ENCODE measurements at regions not wholly inside any gene's neighbourhood (a gene's known extent, or its start where the extent isn't known, plus 50 kb on each side); places are given as distances from the start of the nearest gene placed in this dataset.
"Not testable (repeated sequence)": the region's sequence is repeated elsewhere in the genome, so short reads cannot be mapped to it uniquely, and the experiment has no call there.

GRCh38 chr3:72519946-72520604 lies 328.2 kb downstream of the SHQ1 start:
- no peaks in the 10 kb centered on the region for H3K36me3 Mint-ChIP-seq (ENCODE audit: low read depth)
- H3K9me3 Mint-ChIP-seq, result no peaks in the 10 kb centered on the region
- no peaks in the 10 kb centered on the region for H3K27me3 Mint-ChIP-seq (ENCODE audit: low read depth)
- H3K4me1 Mint-ChIP-seq (ENCODE audit: low read depth), result peaks cover 24% of the 10 kb centered on the region
- no peak overlapping the region for H3K4me3 Mint-ChIP-seq
- H3K27ac Mint-ChIP-seq, result peak overlapping the region; percentile 64

DNA sequence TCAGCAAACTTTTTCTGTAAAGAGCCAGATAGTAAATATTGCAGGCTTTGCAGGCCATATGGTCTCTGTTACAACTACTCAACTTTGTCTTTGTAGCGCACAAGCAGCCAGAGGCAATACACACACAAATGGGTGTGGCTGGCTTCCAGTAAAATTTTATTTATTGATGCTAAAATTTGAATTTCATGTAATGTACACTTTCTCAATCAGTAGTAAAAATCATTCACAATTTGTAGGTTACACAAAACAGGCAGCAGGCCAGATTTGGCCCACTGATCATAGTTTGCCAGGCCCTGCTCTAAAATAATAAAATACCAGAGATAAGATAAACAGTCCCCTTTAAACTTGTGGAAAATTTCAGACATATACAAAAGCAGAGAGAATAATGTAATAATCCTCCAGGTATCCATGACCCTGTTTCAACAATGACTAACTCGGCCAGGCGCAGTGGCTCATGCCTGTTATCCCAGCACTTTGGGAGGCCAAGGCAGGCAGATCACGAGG lies 330.3 kb downstream of the SHQ1 start:
- no peak overlapping the region for H3K27ac Mint-ChIP-seq
- peaks cover 16% of the 10 kb centered on the region for H3K4me1 Mint-ChIP-seq (ENCODE audit: low read depth)
- H3K9me3 Mint-ChIP-seq, result no peaks in the 10 kb centered on the region
- no peaks in the 10 kb centered on the region for H3K36me3 Mint-ChIP-seq (ENCODE audit: low read depth)
- no peak overlapping the region for H3K4me3 Mint-ChIP-seq
- no peaks in the 10 kb centered on the region for H3K27me3 Mint-ChIP-seq (ENCODE audit: low read depth)

- Mint-ChIP-seq H3K4me1 (ENCODE audit: low read depth) (peaks cover 12% of the 10 kb centered on the region), H3K27ac (no peak overlapping the region), H3K27me3 (ENCODE audit: low read depth) (no peaks in the 10 kb centered on the region), H3K4me3 (no peak overlapping the region), H3K9me3 (no peaks in the 10 kb centered on the region), H3K36me3 (ENCODE audit: low read depth) (no peaks in the 10 kb centered on the region)
Measured at GRCh38 chr3:72517336-72517735, 330.9 kb downstream of the SHQ1 start.

- no peaks in the 10 kb centered on the region for H3K36me3 Mint-ChIP-seq (ENCODE audit: low read depth)
- H3K4me3 Mint-ChIP-seq, result no peak overlapping the region
- H3K27me3 Mint-ChIP-seq (ENCODE audit: low read depth), result no peaks in the 10 kb centered on the region
- H3K27ac Mint-ChIP-seq, result no peak overlapping the region
- H3K4me1 Mint-ChIP-seq (ENCODE audit: low read depth), result peaks cover 12% of the 10 kb centered on the region
- no peaks in the 10 kb centered on the region for H3K9me3 Mint-ChIP-seq
Measured at GRCh38 chr3:72516361-72516760, 331.9 kb downstream of the SHQ1 start.

DNA sequence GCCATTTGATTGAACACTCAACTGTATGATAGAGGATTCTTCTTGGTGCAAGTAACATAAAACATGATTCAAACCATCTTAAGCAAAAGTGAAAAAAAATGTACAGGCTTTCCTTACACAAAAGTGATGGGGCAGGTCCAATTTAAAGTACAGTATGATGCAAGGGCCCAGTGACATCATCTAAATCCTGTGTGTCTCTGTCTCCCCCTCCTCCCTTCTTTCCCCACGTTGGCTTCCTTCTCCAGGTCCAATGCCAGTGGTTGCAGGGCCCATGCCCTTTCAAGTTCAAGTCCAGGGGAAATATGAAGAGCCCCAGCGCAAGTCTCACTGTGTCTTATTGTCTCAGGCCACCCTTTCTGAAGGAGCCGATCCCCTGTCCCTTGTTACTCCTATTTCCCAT lies 332.3 kb downstream of the SHQ1 start:
- peaks cover 8% of the 10 kb centered on the region for H3K4me1 Mint-ChIP-seq (ENCODE audit: low read depth)
- no peaks in the 10 kb centered on the region for H3K9me3 Mint-ChIP-seq
- no peak overlapping the region for H3K4me3 Mint-ChIP-seq
- H3K27me3 Mint-ChIP-seq (ENCODE audit: low read depth), result no peaks in the 10 kb centered on the region
- no peak overlapping the region for H3K27ac Mint-ChIP-seq
- H3K36me3 Mint-ChIP-seq (ENCODE audit: low read depth), result no peaks in the 10 kb centered on the region

- Mint-ChIP-seq H3K36me3 (ENCODE audit: low read depth) (no peaks in the 10 kb centered on the region), H3K27ac (no peak overlapping the region), H3K27me3 (ENCODE audit: low read depth) (no peaks in the 10 kb centered on the region), H3K9me3 (no peaks in the 10 kb centered on the region), H3K4me1 (ENCODE audit: low read depth) (peaks cover 2% of the 10 kb centered on the region), H3K4me3 (no peak overlapping the region)
Measured at GRCh38 chr3:72515281-72515680, 333.0 kb downstream of the SHQ1 start.

DNA sequence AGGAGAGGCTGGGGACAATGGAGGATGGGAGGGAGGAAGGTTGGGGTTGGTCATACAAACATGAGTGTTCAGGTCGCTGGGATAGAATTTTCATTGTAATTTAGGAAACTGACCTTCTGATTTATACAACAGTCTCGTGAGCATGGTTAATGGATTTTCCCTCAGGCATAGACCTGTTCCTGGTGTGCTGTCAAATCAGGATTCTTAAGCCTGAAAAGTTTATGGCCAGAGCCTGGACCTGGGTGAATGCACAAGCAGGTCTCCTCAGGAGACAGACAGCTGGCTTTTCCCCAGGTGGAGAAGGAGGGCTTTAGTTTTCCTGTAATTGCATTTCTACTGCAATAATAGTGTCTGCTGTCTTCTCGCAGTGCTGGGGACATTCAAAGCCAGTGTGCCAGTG lies 338.0 kb downstream of the SHQ1 start:
- Mint-ChIP-seq H3K9me3 (no peaks in the 10 kb centered on the region), H3K4me3 (no peak overlapping the region), H3K4me1 (ENCODE audit: low read depth) (peaks cover 4% of the 10 kb centered on the region), H3K27me3 (ENCODE audit: low read depth) (no peaks in the 10 kb centered on the region), H3K27ac (no peak overlapping the region), H3K36me3 (ENCODE audit: low read depth) (no peaks in the 10 kb centered on the region)

DNA sequence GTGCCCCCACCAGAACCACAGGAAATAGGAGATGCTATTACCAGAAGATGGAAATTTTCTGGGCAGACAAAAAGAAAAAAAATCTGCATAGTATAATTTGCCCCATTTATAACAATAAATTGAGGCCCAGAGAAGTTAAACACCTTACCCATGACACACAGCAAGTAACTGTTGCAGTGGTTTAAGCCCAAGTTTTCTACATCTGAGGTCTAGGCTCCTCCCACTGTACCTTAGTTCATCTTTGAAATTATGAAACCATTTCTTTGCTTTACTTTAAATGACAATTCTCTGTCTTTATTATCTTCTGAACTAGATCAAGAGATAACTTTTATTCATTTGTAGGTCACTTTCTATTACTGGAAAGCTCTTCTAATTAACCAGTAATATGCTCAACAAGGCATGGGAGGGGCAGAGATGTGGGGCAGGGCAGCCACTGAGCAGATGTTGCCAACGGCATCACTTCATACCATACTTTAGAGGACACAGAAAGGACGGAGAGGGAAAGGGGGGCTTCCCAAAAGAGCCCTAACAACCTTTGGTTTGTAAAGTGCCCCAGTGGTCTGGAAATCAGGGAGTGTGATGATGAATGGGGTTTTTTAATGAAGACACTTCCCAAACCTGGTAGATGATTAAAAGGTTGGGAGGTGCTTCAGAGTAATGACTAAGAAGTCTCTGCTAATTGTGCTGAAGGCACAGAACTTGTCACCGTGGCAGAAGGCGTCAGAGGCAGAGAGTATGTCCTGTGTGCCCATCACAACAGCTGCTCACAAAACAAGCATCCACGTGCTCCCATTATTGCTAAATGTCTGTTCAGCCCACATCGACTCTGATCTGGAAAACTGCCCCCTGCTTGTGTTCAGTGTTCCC lies 342.5 kb downstream of the SHQ1 start:
- Mint-ChIP-seq H3K9me3 (no peaks in the 10 kb centered on the region), H3K36me3 (ENCODE audit: low read depth) (peaks cover 2% of the 10 kb centered on the region), H3K4me3 (no peak overlapping the region), H3K27ac (no peak overlapping the region), H3K27me3 (ENCODE audit: low read depth) (no peaks in the 10 kb centered on the region), H3K4me1 (ENCODE audit: low read depth) (peaks cover 4% of the 10 kb centered on the region)

- H3K4me3 Mint-ChIP-seq; H3K27me3 Mint-ChIP-seq (ENCODE audit: low read depth); H3K36me3 Mint-ChIP-seq (ENCODE audit: low read depth); H3K27ac Mint-ChIP-seq; H3K4me1 Mint-ChIP-seq (ENCODE audit: low read depth): not testable (repeated sequence)
- peaks cover 27% of the 10 kb centered on the region for H3K9me3 Mint-ChIP-seq
Measured at GRCh38 chr3:72497501-72497900, 350.7 kb downstream of the SHQ1 start.

DNA sequence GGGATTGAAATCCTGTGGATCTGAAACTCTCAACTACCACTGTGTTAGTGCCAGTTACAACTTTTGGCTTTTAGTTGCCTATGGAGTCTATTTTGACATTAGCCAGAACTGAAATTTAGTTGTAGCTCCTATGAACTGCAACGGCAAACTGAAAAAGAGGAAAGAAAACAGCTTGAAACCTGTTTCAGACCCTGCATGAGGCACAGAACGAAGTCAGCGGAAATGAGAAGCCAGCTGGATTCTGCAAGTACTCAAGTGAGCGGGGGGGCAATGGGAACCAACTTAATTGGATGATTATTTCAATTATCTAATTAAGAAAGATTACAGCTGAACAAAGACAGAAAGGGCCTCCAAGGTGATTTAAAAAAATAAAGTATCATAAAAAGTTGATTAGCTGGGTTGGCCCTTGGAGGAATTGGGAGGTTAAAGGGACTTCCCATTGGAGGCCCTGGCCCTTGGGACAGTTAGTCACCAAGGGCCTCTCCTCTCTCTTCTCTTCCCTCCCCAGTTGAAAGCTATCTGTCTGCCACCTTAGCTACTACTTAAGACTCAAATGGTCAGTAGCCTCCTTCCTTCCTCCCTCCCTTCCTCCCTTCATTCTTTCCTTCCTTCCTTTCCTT lies 352.1 kb downstream of the SHQ1 start:
- peaks cover 4% of the 10 kb centered on the region for H3K36me3 Mint-ChIP-seq (ENCODE audit: low read depth)
- H3K4me1 Mint-ChIP-seq (ENCODE audit: low read depth), result peaks cover 3% of the 10 kb centered on the region
- H3K9me3 Mint-ChIP-seq, result peaks cover 27% of the 10 kb centered on the region
- no peak overlapping the region for H3K27ac Mint-ChIP-seq
- H3K4me3 Mint-ChIP-seq, result no peak overlapping the region
- H3K27me3 Mint-ChIP-seq (ENCODE audit: low read depth), result no peaks in the 10 kb centered on the region

- peaks cover 3% of the 10 kb centered on the region for H3K4me1 Mint-ChIP-seq (ENCODE audit: low read depth)
- H3K27me3 Mint-ChIP-seq (ENCODE audit: low read depth), result no peaks in the 10 kb centered on the region
- peaks cover 2% of the 10 kb centered on the region for H3K36me3 Mint-ChIP-seq (ENCODE audit: low read depth)
- peaks cover 27% of the 10 kb centered on the region for H3K9me3 Mint-ChIP-seq
- H3K4me3 Mint-ChIP-seq, result no peak overlapping the region
- H3K27ac Mint-ChIP-seq, result no peak overlapping the region
Measured at GRCh38 chr3:72494626-72495025, 353.6 kb downstream of the SHQ1 start.

GRCh38 chr3:72494130-72494529 lies 354.1 kb downstream of the SHQ1 start:
- H3K36me3 Mint-ChIP-seq (ENCODE audit: low read depth), result peaks cover 2% of the 10 kb centered on the region
- no peaks in the 10 kb centered on the region for H3K27me3 Mint-ChIP-seq (ENCODE audit: low read depth)
- H3K27ac Mint-ChIP-seq, result no peak overlapping the region
- H3K4me1 Mint-ChIP-seq (ENCODE audit: low read depth), result peaks cover 3% of the 10 kb centered on the region
- no peak overlapping the region for H3K4me3 Mint-ChIP-seq
- H3K9me3 Mint-ChIP-seq, result peaks cover 26% of the 10 kb centered on the region

- Mint-ChIP-seq H3K4me1 (ENCODE audit: low read depth) (peaks cover 11% of the 10 kb centered on the region), H3K4me3 (no peak overlapping the region), H3K27ac (no peak overlapping the region), H3K27me3 (ENCODE audit: low read depth) (no peaks in the 10 kb centered on the region), H3K36me3 (ENCODE audit: low read depth) (no peaks in the 10 kb centered on the region), H3K9me3 (peaks cover 16% of the 10 kb centered on the region)
Measured at GRCh38 chr3:72492240-72492639, 356.0 kb downstream of the SHQ1 start.

- H3K27ac Mint-ChIP-seq, result no peak overlapping the region
- H3K36me3 Mint-ChIP-seq (ENCODE audit: low read depth), result no peaks in the 10 kb centered on the region
- no peak overlapping the region for H3K4me3 Mint-ChIP-seq
- H3K4me1 Mint-ChIP-seq (ENCODE audit: low read depth), result peaks cover 15% of the 10 kb centered on the region
- no peaks in the 10 kb centered on the region for H3K27me3 Mint-ChIP-seq (ENCODE audit: low read depth)
- H3K9me3 Mint-ChIP-seq, result peaks cover 16% of the 10 kb centered on the region
Measured at GRCh38 chr3:72490688-72491435, 357.4 kb downstream of the SHQ1 start.
